ENCODE measurements at regions not wholly inside any gene's neighbourhood (a gene's known extent, or its start where the extent isn't known, plus 50 kb on each side); places are given as distances from the start of the nearest gene placed in this dataset.

- no peaks in the 10 kb centered on the region for H3K36me3 Mint-ChIP-seq
These were observed 973.7 kb downstream of the NSUN3 start for GRCh38 chr3:95036526-95037021.

GRCh38 chr3:95037097-95037496, 974.2 kb downstream of the NSUN3 start:
- no peak for TF ChIP-seq CTCF (IDR thresholded peaks at IDR 0.05)
- Mint-ChIP-seq H3K27me3 (ENCODE audit: low read depth in 3 of 3) (no peaks in the 10 kb centered on the region), H3K36me3 (no peaks in the 10 kb centered on the region), H3K4me1 (no peaks in the 10 kb centered on the region), H3K9me3 (peaks cover 4 to 19% (median 10%) of the 10 kb centered on the region in 7 donors), H3K27ac (no peak overlapping the region), H3K4me3 (no peak overlapping the region)
- H3K79me2 ChIP-seq (ENCODE audit: insufficient read depth, low read length): no peaks in the 10 kb centered on the region
- no peaks in the 10 kb centered on the region for H3K27me3 ChIP-seq (ENCODE audit: control insufficient read depth in 2 of 2, insufficient read depth in 2 of 2, low read length in 2 of 2)
- intact Hi-C loops (cut with micrococcal nuclease): no loop called here
- no peaks in the 10 kb centered on the region for H4K20me1 ChIP-seq (ENCODE audit: insufficient read depth, low read length)
- no peak for DNase-seq
- no peak overlapping the region for H3K27ac ChIP-seq (ENCODE audit: low read depth in 1 of 2, low read length in 2 of 2)
- peaks cover 8 to 19% of the 10 kb centered on the region in 2 donors for H3K9me3 ChIP-seq (replicated peaks in 1 of 2; ENCODE audit: control insufficient read depth in 1 of 2, insufficient read depth in 1 of 2, low read length in 2 of 2)
- H3K36me3 ChIP-seq (replicated peaks in 1 of 2; ENCODE audit: control insufficient read depth in 1 of 2, insufficient read depth in 2 of 2, low read length in 2 of 2): no peaks in the 10 kb centered on the region
- no peak overlapping the region for H3K9ac ChIP-seq (ENCODE audit: insufficient read depth, low read length, poor library complexity, severe bottlenecking)
- no peak overlapping the region for H2AFZ ChIP-seq (ENCODE audit: insufficient read depth, low read depth, low read length, poor library complexity, severe bottlenecking)
- no peaks in the 10 kb centered on the region for H3K4me1 ChIP-seq (ENCODE audit: control insufficient read depth in 1 of 2, insufficient read depth in 2 of 2, low read length in 2 of 2)
- 87% methylated on average over 4 of the region's 5 CpGs for WGBS (ENCODE audit: insufficient coverage)
- H3K4me3 ChIP-seq (replicated peaks in 1 of 3; ENCODE audit: low read depth in 2 of 3, low read length in 3 of 3): no peak overlapping the region
- no peak overlapping the region for H3K4me2 ChIP-seq (replicated peaks; ENCODE audit: extremely low read depth, low read length, poor library complexity, severe bottlenecking)

More at GRCh38 chr3:95036526-95037021, 973.7 kb downstream of the NSUN3 start:
- Mint-ChIP-seq H3K27ac (no peak overlapping the region), H3K9me3 (peaks cover 4 to 19% (median 10%) of the 10 kb centered on the region in 7 donors), H3K4me3 (no peak overlapping the region), H3K4me1 (no peaks in the 10 kb centered on the region), H3K27me3 (ENCODE audit: low read depth in 3 of 3) (no peaks in the 10 kb centered on the region)
- H3K79me2 ChIP-seq (ENCODE audit: insufficient read depth, low read length): no peaks in the 10 kb centered on the region
- intact Hi-C loops (cut with micrococcal nuclease): no loop called here
- H2AFZ ChIP-seq (ENCODE audit: insufficient read depth, low read depth, low read length, poor library complexity, severe bottlenecking): no peak overlapping the region
- H3K9me3 ChIP-seq (replicated peaks in 1 of 2; ENCODE audit: control insufficient read depth in 1 of 2, insufficient read depth in 1 of 2, low read length in 2 of 2): peaks cover 8 to 19% of the 10 kb centered on the region in 2 donors
- 80% methylated on average over 1 of the region's 2 CpGs for WGBS (ENCODE audit: insufficient coverage)
- H3K27ac ChIP-seq (ENCODE audit: low read depth in 1 of 2, low read length in 2 of 2): no peak overlapping the region
- no peaks in the 10 kb centered on the region for H3K36me3 ChIP-seq (replicated peaks in 1 of 2; ENCODE audit: control insufficient read depth in 1 of 2, insufficient read depth in 2 of 2, low read length in 2 of 2)
- H3K9ac ChIP-seq (ENCODE audit: insufficient read depth, low read length, poor library complexity, severe bottlenecking): no peak overlapping the region
- no peaks in the 10 kb centered on the region for H4K20me1 ChIP-seq (ENCODE audit: insufficient read depth, low read length)
- DNase-seq: no peak
- H3K4me2 ChIP-seq (replicated peaks; ENCODE audit: extremely low read depth, low read length, poor library complexity, severe bottlenecking): no peak overlapping the region
- H3K4me1 ChIP-seq (ENCODE audit: control insufficient read depth in 1 of 2, insufficient read depth in 2 of 2, low read length in 2 of 2): no peaks in the 10 kb centered on the region
- no peaks in the 10 kb centered on the region for H3K27me3 ChIP-seq (ENCODE audit: control insufficient read depth in 2 of 2, insufficient read depth in 2 of 2, low read length in 2 of 2)
- no peak overlapping the region for H3K4me3 ChIP-seq (replicated peaks in 1 of 3; ENCODE audit: low read depth in 2 of 3, low read length in 3 of 3)
- no peak for TF ChIP-seq CTCF (IDR thresholded peaks at IDR 0.05)

All from CD14-positive monocyte (primary cell).